Right lung (tissue), 2 donors: ENCODE measurements at regions not wholly inside any gene's neighbourhood (a gene's known extent, or its start where the extent isn't known, plus 50 kb on each side); places are given as distances from the start of the nearest gene placed in this dataset.

Experiments
- DNase-seq, 2 donors: peaks; one replicate each; pipeline ENCODE4 v3.0.0-alpha.2; 2013

GRCh38 chr1:213723187-213723586, 264.6 kb upstream of the PROX1 start:
- no peak for DNase-seq

- peak; percentile 73 to 74 for DNase-seq
Measured at GRCh38 chr1:213724640-213725536, 262.9 kb upstream of the PROX1 start.

- DNase-seq: no peak
Measured at GRCh38 chr1:213727853-213728592, 259.8 kb upstream of the PROX1 start.

- no peak for DNase-seq
Measured at GRCh38 chr1:213728593-213729536, 258.9 kb upstream of the PROX1 start.

GRCh38 chr1:213733705-213734104, 254.1 kb upstream of the PROX1 start:
- peak; percentile 7 for DNase-seq

- DNase-seq: no peak
Measured at GRCh38 chr1:213737398-213738035, 250.3 kb upstream of the PROX1 start.

GRCh38 chr1:213738658-213739057, 249.1 kb upstream of the PROX1 start:
- DNase-seq: no peak

- no peak for DNase-seq
Measured at GRCh38 chr1:213742992-213743391, 244.8 kb upstream of the PROX1 start.

- DNase-seq: no peak
Measured at GRCh38 chr1:213744780-213745179, 243.0 kb upstream of the PROX1 start.

GRCh38 chr1:213745451-213745850, 242.3 kb upstream of the PROX1 start:
- no peak for DNase-seq

- DNase-seq: no peak
Measured at GRCh38 chr1:213749558-213749957, 238.2 kb upstream of the PROX1 start.

GRCh38 chr1:213750231-213751063, 237.3 kb upstream of the PROX1 start:
- DNase-seq: no peak

GRCh38 chr1:213751064-213751397, 236.7 kb upstream of the PROX1 start:
- no peak for DNase-seq

- DNase-seq: no peak
Measured at GRCh38 chr1:213759359-213760181, 228.2 kb upstream of the PROX1 start.

GRCh38 chr1:213761845-213762407, 225.8 kb upstream of the PROX1 start:
- DNase-seq: no peak

- no peak for DNase-seq
Measured at GRCh38 chr1:213767683-213768082, 220.1 kb upstream of the PROX1 start.

GRCh38 chr1:213772128-213773063, 215.4 kb upstream of the PROX1 start:
- DNase-seq: no peak

GRCh38 chr1:213773975-213774374, 213.8 kb upstream of the PROX1 start:
- no peak for DNase-seq
